NCI-H1417 (cell line): ENCODE measurements at regions not wholly inside any gene's neighbourhood (a gene's known extent, or its start where the extent isn't known, plus 50 kb on each side); places are given as distances from the start of the nearest gene placed in this dataset.
"Not testable (repeated sequence)": the region's sequence is repeated elsewhere in the genome, so short reads cannot be mapped to it uniquely, and the experiment has no call there.

Experiments
- DNase-seq, 3 experiments: peaks; one replicate each; lab custom pipeline; 2025; lab: John Stamatoyannopoulos, UW

DNA sequence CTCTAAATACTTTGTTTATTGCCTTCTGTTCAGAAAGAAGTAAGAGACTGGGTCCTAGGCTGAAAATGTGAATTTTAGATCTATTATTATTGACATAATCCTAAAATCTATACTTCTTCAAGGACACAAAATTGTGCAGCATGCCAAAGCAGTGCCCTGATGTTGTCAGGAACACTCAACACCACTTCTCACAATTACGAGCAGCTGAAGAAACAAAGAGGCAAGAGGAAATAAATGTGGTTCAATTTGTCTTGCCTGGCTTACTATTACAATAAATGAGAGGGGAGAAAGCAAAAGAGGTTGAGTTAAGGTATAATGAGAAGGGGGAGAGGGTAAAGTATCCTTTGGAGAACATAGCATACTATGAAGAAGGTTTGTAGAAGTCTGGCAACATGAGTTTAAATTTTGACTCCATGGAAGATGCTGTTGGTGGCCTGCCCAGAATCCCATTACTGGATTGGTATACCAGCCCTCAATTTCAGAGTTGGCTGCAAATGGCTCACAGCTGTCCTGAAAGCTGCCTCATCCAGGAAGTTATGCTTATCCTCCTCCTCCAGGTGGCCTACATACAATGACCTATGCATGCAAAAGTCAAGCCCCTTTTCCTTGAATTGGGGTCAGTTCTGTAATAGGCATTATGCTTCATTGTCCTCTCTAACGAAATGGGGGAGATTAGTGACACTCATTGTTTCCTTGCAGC lies 274.6 kb upstream of the SMIM30 start:
- DNase-seq = peak in 2 of 3 experiments; percentile 5 to 41

DNA sequence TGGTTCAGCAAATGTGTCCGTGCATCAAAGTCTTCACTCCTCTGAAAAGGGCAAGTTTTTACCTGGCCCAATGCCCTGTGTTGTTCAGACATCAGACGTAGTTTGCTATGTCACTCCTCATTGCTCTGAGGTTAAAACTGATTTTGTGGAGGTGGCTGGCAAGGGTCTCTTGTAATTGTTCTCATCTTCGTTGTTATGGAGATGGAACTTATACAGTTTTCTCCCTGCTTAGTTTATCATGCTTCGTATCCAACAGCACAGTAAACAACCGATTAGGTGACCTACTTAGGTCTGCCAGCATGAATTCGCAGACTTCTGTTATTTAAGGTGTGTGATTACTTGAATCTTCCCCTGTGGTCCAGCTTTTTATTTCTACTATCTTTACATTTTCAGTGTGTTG lies 274.1 kb upstream of the SMIM30 start:
- DNase-seq = no peak

DNA sequence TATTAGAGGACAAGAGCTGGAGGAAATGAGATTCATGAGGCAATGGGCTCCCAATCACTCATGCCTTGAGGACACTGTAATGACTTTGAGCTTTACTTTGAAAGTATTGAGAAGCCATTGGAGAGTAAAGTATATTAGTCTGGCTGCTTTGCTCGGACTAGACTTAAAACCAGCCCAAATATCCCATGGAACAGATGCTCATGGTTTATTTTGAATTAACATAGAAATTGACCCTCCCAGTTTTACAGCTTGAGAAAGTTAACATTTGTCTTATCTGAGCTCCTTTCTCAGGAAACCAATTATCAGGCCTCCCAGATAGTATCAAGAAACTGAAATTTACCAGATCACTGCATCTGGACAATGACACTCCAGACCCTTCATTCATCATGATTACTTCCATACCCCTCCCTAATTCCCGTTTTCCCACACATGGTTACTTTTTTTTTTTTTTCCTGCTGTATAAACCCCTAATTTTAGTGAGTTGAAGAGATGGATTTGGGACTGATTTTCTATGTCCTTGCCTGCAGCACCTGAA lies 270.8 kb upstream of the SMIM30 start:
- DNase-seq = no peak

DNA sequence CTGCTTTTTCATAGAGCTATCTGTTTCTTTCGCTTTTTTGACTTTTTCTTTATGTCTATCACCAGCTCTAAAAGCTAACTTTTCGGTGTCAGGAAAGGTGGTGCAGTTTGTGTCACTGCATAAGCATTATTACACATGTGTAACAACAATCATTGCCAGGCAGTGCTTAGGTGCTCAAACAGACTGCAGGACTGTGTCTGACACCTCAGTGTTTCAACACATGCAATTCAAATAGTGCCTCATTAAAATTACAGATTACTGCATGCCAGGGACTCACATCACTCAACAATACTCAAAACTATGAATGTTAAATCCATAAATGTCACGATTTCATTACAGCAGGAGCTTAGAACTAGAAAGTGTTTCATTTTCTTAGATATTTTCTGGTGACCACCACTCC lies 265.3 kb upstream of the SMIM30 start:
- DNase-seq = no peak

DNA sequence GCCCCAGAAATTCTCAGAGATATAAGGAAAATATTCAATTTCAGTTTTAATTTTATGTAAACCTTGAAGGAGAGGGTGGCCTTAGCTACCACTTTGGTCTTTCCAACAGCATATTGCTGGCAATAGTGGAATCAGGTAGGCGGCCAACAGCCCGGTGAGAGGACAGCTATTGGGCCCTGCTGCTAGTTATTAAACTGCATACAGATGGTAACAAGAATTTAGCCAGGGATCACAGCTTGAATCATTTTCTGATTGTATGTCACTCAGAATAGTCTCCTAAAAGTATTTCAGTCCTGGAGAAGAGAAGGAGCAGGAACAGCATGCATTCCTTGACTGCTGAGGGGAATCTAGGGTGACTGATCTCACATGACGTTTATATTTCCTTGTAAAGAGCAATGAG lies 261.4 kb upstream of the SMIM30 start:
- DNase-seq = no peak

DNA sequence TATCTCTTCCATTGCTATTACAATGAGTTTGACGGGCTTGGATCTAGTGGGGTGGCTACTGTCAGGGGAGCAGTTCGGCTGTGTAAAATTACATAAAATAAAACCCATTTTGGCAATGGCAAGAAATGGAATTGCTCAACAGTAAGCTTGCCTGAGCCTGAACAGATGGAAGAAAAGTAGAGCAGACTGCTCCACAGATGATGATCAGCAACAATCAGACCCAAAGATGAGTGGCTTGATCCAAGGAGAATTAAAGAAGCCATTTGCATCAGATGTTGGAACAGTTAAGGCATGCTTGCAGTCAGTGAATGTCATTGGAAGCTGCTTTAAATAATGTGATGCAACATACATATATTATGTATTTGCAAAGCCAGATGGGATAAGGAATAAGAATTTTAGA lies 256.6 kb upstream of the SMIM30 start:
- no peak for DNase-seq

- DNase-seq = no peak
Observed at GRCh38 chr7:113373863-113374262, 255.5 kb upstream of the SMIM30 start.

GRCh38 chr7:113371416-113372043 lies 253.2 kb upstream of the SMIM30 start:
- DNase-seq = no peak

GRCh38 chr7:113370910-113371309 lies 252.6 kb upstream of the SMIM30 start:
- no peak for DNase-seq

DNA sequence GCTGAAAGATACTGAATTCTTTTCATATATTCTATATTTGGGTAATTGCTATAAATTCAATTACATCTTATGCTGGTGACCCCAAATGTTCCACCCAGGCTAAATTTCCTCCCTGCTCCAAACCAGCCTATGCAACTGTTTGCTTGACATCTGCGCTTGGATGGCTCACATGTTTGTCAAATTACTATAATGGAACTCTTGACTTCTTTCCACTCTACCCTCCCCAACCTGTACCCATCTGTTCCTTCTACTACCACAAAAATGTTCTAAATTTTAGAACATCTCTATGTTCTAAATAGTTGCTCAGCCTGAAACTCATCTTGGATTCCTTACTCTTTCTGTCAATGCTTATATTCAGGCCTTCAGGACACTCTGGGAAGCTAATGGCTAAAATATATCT lies 249.9 kb upstream of the SMIM30 start:
- DNase-seq = no peak

DNA sequence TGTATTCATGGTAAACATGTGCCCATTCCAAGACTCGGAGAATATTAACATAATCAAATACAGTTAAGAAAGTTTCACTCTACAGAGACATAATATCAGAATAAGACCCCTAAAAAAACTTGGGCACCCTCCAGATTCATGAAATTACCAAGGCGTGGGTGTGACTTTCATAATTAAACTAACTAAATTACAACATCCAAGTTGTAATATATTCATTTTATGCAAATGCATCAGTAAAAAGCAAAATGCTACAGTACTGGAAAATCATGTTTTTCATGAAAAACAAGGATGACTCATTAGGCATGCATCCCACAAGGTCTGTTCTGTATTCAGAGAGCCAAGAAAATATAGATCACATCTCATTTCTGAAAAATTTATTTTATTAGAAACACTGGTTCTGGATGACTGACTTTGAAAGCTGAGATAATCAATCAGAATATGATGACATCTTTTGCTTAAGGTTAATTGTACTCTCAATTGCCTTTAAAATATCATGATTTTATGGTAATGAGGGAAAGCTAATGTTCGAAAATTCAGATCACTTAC lies 248.8 kb upstream of the SMIM30 start:
- DNase-seq = no peak

GRCh38 chr7:113366122-113366521 lies 247.8 kb upstream of the SMIM30 start:
- DNase-seq = no peak

DNA sequence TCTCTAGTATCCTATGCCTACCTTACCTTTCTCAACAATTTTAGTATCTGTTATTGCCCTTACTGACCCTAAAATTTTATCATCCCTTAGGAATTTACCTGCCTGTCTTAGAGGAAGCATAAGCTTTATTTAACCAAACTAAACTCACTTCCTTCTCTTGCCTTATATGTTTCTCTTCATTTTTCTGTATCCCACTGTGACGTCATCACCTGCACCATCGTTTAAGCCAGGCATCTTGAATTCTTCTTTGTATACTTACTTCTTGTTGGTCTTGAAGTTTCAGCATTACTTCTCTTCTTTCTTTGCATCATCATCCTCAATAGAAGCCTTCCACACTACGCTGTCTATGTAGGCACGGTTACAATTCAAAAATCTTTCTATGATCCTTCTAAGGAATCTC lies 231.0 kb upstream of the SMIM30 start:
- DNase-seq = no peak

- DNase-seq = no peak
Observed at GRCh38 chr7:113339661-113340060, 221.3 kb upstream of the SMIM30 start.

DNA sequence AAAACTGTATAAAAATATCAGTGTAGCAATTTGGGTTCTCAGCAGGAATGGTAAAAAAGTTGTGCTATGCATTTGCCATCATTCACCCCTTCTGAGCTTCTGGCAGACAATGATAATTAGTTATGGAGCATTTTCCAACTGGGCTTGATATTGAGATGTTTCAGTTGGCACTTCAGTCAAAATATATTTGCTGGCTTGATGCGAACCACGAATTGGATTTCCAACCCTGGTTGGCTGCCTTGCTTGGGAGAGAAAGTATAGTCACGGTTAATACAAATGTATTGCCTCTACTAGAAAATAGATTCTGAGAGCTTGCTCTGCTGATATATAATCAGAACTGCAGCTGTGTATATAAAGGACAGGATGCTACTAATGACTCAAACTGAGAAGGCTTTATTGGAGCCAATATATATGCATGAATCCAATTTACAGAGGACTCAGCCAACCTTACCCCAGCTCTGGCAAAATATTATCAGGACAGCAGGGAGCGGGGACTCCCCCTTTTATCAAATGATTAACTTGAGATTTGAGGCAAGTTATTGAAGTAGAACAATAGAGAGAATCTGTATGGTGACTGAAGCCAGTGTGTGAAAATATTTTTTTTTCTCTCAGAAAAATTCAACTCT lies 219.8 kb upstream of the SMIM30 start:
- DNase-seq = peak in 1 of 3 experiments; percentile 54

GRCh38 chr7:113336838-113337237 lies 218.5 kb upstream of the SMIM30 start:
- DNase-seq = not testable (repeated sequence)

DNA sequence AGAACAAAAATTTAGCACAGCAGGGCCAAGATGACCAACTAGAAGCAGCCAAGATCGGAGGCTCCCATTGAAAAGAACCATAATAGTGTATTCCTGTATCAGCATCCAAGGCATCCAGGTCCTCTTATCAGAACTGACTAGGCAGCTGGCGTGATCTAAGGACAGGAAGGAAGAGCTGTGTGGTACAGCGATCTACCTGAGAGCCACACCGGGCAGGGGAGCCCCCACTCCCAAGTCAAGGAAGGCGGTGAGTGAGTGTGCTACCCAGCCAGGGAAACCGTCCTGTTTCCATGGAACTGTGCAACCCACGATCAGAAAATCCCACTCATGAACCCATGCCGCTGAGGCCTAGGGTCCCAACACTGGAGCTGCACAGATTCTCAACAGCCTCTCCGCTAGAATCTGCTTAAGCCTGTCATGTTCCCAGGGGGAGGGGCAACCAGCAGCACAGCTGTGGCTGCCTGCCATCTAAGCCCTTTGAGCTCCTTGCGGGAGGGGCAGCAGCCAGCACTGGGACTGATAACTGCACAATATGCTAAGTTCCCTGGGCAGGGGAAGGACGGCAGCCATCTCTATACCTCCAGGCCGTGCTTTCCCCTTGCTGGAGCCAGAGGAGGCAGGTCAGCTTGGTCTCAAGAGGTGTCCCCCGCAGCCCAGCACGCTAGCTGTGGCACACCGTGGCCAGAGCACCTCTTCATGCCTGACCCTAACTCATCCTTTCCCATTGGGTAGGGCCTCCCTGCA lies 213.0 kb upstream of the SMIM30 start:
- DNase-seq = no peak

GRCh38 chr7:113321201-113321600 lies 202.8 kb upstream of the SMIM30 start:
- DNase-seq = no peak

DNA sequence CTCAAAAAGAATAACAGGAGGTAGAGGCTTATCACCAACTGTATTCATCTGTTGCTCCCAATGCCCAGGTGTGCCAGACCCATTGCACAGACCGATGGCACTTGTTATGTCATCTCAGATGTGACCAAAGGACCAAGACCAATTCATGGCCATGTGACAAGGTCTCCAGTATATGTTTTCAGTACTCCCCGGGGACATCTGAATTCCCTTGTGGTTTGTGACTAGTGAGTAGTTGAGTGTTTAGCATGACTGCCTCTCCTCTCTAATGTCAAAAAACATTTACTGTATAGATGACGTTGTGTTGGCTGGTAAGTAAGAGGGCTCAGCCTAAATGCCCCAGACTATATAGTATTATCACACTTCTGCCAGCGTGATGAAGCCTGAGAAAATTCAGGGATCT lies 202.1 kb upstream of the SMIM30 start:
- DNase-seq = peak in 1 of 3 experiments; percentile 82

GRCh38 chr7:113314594-113314993 lies 196.2 kb upstream of the SMIM30 start:
- DNase-seq = peak in 2 of 3 experiments; percentile 51 to 68

DNA sequence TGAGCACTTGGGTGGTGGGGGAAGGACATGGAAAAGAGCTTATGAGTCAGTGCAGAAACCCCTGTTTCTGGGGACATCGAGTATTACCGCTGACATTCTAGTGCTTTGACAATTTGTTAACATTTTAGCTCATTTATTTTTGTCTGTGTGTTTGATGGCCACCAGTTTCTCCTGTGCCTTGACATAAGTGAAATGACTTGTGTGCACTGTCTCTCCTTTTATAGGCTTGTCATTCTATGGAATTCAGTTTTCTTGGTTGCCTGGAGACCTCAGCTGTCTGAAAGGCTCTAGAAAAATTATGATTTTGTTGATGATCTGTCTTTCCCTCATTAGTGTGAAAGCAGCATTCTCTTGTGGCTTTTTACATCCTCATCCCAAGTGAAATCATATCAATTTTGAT lies 190.0 kb upstream of the SMIM30 start:
- no peak for DNase-seq

DNA sequence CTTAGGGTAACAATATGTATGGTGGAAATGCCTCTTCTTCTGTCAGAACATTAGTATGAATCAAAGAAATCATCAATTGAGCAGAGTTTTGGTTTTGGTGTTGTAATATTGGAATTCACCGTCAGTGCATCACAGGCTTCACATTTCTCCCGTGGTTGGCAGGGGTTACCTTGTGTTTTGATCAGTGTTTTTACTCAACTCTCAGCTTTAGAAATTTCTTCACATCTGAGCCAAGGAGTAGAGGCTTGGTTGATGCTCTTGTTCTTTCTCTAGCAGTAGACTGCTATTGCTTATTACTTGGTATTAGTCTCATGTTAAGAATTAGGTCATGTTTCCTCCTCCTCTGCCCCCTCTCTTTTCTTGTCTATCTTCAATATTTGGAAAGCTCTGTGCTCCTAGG lies 188.8 kb upstream of the SMIM30 start:
- no peak for DNase-seq
